Prostate gland (tissue), 2 donors: ENCODE measurements at regions not wholly inside any gene's neighbourhood (a gene's known extent, or its start where the extent isn't known, plus 50 kb on each side); places are given as distances from the start of the nearest gene placed in this dataset.

ENCODE experiments used
- DNase-seq: peaks from one replicate; pipeline ENCODE4 v3.0.0-alpha.2; 2019; ENCODE audit warnings: low spot score
- H3K27ac ChIP-seq, 2 donors: fragments of 200-600 bp; sonication (generic); 2 replicates each; pipeline ENCODE4 v1.5.1; 2017 to 2019
- H3K27me3 ChIP-seq: fragments of 200-600 bp; sonication (generic); replicated peaks from 2 replicates; pipeline ENCODE4 v1.5.1; 2019; ENCODE audit not compliant: insufficient read depth
- H3K36me3 ChIP-seq, 2 donors: fragments of 200-600 bp; sonication (generic); 1 replicate in 1 of 2; 2 replicates in 1 of 2; pipeline versions ENCODE4 v1.5.1 to v1.8.1; 2017 to 2019
- H3K4me1 ChIP-seq: fragments of 200-600 bp; sonication (generic); replicated peaks from 2 replicates; pipeline ENCODE4 v1.5.1; 2019
- H3K4me3 ChIP-seq, 2 donors: fragments of 200-600 bp; sonication (generic); 2 replicates each; pipeline ENCODE4 v1.5.1; 2017 to 2019
- H3K9me3 ChIP-seq: fragments of 200-600 bp; sonication (generic); 2 replicates; pipeline ENCODE4 v1.5.1; 2017
- CTCF ChIP-seq, 4 experiments: fragments of 200-600 bp in 2 of 4; fragments of 450-650 bp in 2 of 4; sonication (generic) in 2 of 4; IDR thresholded peaks; 1 replicate in 3 of 4; 2 replicates in 1 of 4; pipeline ENCODE4 v1.5.1; 2016 to 2019; ENCODE audit warnings: antibody characterized with exemption in 4 of 4, mild to moderate bottlenecking in 2 of 4, moderate library complexity in 2 of 4
- POLR2A ChIP-seq: fragments of 450-650 bp; IDR thresholded peaks from one replicate; pipeline ENCODE4 v1.6.1; 2016; ENCODE audit warnings: antibody characterized with exemption, mild to moderate bottlenecking
- POLR2AphosphoS5 ChIP-seq: sonication (generic); formaldehyde crosslinking; IDR thresholded peaks from one replicate; pipeline ENCODE4 v1.6.1; 2017; ENCODE audit warnings: antibody characterized with exemption
- WGBS: methylation state at CpG from one replicate; pipeline ENCODE4 v1.1.5; 2018; 5-methylcytosine and 5-hydroxymethylcytosine counted together
- intact Hi-C: fragments of 100-400 bp; cut with DNase I; formaldehyde crosslinking; loops from one replicate; pipeline ENCODE4 v1.14.2; 2022

GRCh38 chrX:131734621-131735020 lies 190.7 kb downstream of the OR13H1 start:
- 99% methylated on average over 9 of the region's 9 CpGs for WGBS
- Histone ChIP-seq H3K4me1 (no peaks in the 10 kb centered on the region), H3K27me3 (no peaks in the 10 kb centered on the region), H3K4me3 (no peak overlapping the region), H3K36me3 (no peaks in the 10 kb centered on the region), H3K27ac (no peak overlapping the region), H3K9me3 (no peaks in the 10 kb centered on the region)
- intact Hi-C loops = no loop called here
- no peak for DNase-seq
- TF ChIP-seq POLR2AphosphoS5 = no peak
- TF ChIP-seq CTCF (IDR thresholded peaks at IDR 0.05) = no peak
- no peak for TF ChIP-seq POLR2A

GRCh38 chrX:131735127-131735526 lies 191.3 kb downstream of the OR13H1 start:
- intact Hi-C loops = no loop called here
- Histone ChIP-seq H3K4me1 (no peaks in the 10 kb centered on the region), H3K36me3 (no peaks in the 10 kb centered on the region), H3K4me3 (no peak overlapping the region), H3K27me3 (no peaks in the 10 kb centered on the region), H3K9me3 (no peaks in the 10 kb centered on the region), H3K27ac (no peak overlapping the region)
- no peak for DNase-seq
- TF ChIP-seq POLR2AphosphoS5 (no peak), CTCF (IDR thresholded peaks at IDR 0.05) (no peak), POLR2A (no peak)
- 92% methylated on average over 3 of the region's 3 CpGs for WGBS

GRCh38 chrX:131739823-131740222 lies 195.9 kb downstream of the OR13H1 start:
- 63% methylated on average over 2 of the region's 2 CpGs for WGBS
- DNase-seq = no peak
- TF ChIP-seq CTCF (IDR thresholded peaks at IDR 0.05) (no peak), POLR2AphosphoS5 (no peak), POLR2A (no peak)

GRCh38 chrX:131741103-131741581 lies 197.3 kb downstream of the OR13H1 start:
- WGBS = 95% methylated on average over 8 of the region's 12 CpGs
- Histone ChIP-seq H3K36me3 (no peaks in the 10 kb centered on the region), H3K4me1 (no peaks in the 10 kb centered on the region), H3K27ac (no peak overlapping the region), H3K27me3 (no peaks in the 10 kb centered on the region), H3K4me3 (no peak overlapping the region), H3K9me3 (no peaks in the 10 kb centered on the region)
- TF ChIP-seq POLR2A = no peak
- TF ChIP-seq CTCF (IDR thresholded peaks at IDR 0.05) = no peak
- TF ChIP-seq POLR2AphosphoS5 = no peak
- intact Hi-C loops = no loop called here
- no peak for DNase-seq

More at GRCh38 chrX:131739823-131740222, 195.9 kb downstream of the OR13H1 start:
- intact Hi-C loops = no loop called here
- no peaks in the 10 kb centered on the region for H3K27me3 ChIP-seq
- no peaks in the 10 kb centered on the region for H3K9me3 ChIP-seq
- H3K4me3 ChIP-seq = no peak overlapping the region
- no peaks in the 10 kb centered on the region for H3K4me1 ChIP-seq
- H3K36me3 ChIP-seq = no peaks in the 10 kb centered on the region
- H3K27ac ChIP-seq = no peak overlapping the region

DNA sequence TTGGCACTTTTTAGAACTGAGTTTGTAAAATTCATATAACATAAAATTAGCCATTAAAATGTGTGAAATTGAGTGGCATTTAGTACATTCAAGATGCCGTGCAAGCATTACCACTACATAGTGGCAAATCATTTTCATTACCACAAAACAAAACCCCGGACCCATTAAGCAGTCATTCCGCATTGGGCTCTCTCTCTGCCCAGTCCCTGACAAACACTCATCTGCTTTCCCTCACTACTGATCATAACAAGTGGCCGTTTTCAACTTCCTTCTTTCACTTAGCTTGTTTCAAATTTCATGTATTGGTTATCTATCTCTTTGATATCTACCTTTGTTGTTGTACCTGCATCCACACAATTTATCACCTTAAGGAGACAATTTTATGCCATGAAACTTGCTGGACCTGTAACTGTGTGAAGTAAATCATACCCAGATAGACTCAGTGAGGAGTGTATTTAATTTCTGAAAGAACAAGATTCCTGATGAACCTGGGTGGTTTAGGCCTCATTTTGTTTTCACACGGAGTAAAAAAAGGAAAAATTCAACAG lies 202.1 kb downstream of the OR13H1 start:
- Histone ChIP-seq H3K27ac (no peak overlapping the region), H3K4me1 (no peaks in the 10 kb centered on the region), H3K36me3 (no peaks in the 10 kb centered on the region), H3K4me3 (no peak overlapping the region), H3K9me3 (no peaks in the 10 kb centered on the region), H3K27me3 (no peaks in the 10 kb centered on the region)
- DNase-seq = no peak
- WGBS = 83% methylated on average over 5 of the region's 5 CpGs
- intact Hi-C loops = no loop called here
- no peak for TF ChIP-seq POLR2AphosphoS5
- TF ChIP-seq CTCF (IDR thresholded peaks at IDR 0.05) = no peak
- TF ChIP-seq POLR2A = no peak
